ENCODE measurements at regions not wholly inside any gene's neighbourhood (a gene's known extent, or its start where the extent isn't known, plus 50 kb on each side); places are given as distances from the start of the nearest gene placed in this dataset.

- DNase-seq = no peak
Observed at GRCh38 chr15:77540312-77541060, 92.2 kb downstream of the LINGO1 start.

GRCh38 chr15:77538793-77539497, 93.8 kb downstream of the LINGO1 start:
- DNase-seq = no peak

- no peak for DNase-seq
Observed at GRCh38 chr15:77538027-77538451, 94.7 kb downstream of the LINGO1 start.

GRCh38 chr15:77537006-77537405, 95.7 kb downstream of the LINGO1 start:
- no peak for DNase-seq

GRCh38 chr15:77535845-77536244, 96.9 kb downstream of the LINGO1 start:
- DNase-seq = no peak
